MCF 10A (cell line): ENCODE measurements at regions not wholly inside any gene's neighbourhood (a gene's known extent, or its start where the extent isn't known, plus 50 kb on each side); places are given as distances from the start of the nearest gene placed in this dataset.

Experiments
- BruUV-seq: library from RNA; stranded (reverse); fragments of 400-500 nt; replicated peaks from 2 replicates; lab custom pipeline; 2021; lab: Mats Ljungman, UMichigan
- CTCF ChIA-PET: fragments of 300-600 bp; sonication (Branson Sonifier 250); formaldehyde crosslinking; extraction: SDS; loops from one replicate; lab custom pipeline; 2021; ENCODE audit warnings: antibody characterized with exemption, inconsistent platforms; lab: Yijun Ruan, JAX
- POLR2A ChIA-PET: fragments of 300-600, 350-650 bp; sonication (Branson Sonifier 250); formaldehyde crosslinking; extraction: SDS; loops from one replicate; lab custom pipeline; 2020; ENCODE audit warnings: antibody characterized with exemption, inconsistent platforms; lab: Yijun Ruan, JAX
- DNase-seq: peaks from one replicate; pipeline ENCODE4 v3.0.0-alpha.2; 2018; ENCODE audit not compliant: unreplicated experiment
- H3K27ac Mint-ChIP-seq: one replicate; pipeline ENCODE4 v1.8.0; 2022; ENCODE audit warnings: mild to moderate bottlenecking, low read depth, mixed read lengths; ENCODE audit not compliant: unreplicated experiment
- H3K27me3 Mint-ChIP-seq: one replicate; pipeline ENCODE4 v1.8.0; 2022; ENCODE audit warnings: mixed read lengths; ENCODE audit not compliant: insufficient read depth, unreplicated experiment
- H3K36me3 Mint-ChIP-seq: one replicate; pipeline ENCODE4 v1.8.0; 2022; ENCODE audit warnings: mild to moderate bottlenecking, moderate library complexity, mixed read lengths; ENCODE audit not compliant: insufficient read depth, unreplicated experiment
- H3K4me1 Mint-ChIP-seq: one replicate; pipeline ENCODE4 v1.8.0; 2022; ENCODE audit warnings: mixed read lengths; ENCODE audit not compliant: insufficient read depth, unreplicated experiment
- H3K4me3 Mint-ChIP-seq: one replicate; pipeline ENCODE4 v1.8.0; 2022; ENCODE audit warnings: mild to moderate bottlenecking, moderate library complexity, mixed read lengths; ENCODE audit not compliant: unreplicated experiment
- H3K9me3 Mint-ChIP-seq: one replicate; pipeline ENCODE4 v1.8.0; 2022; ENCODE audit warnings: mixed read lengths; ENCODE audit not compliant: unreplicated experiment
- intact Hi-C: fragments of 100-400 bp; cut with micrococcal nuclease; formaldehyde crosslinking; loops from 2 replicates; pipeline ENCODE4 v1.14.1; 2022
- TF ChIP-seq, protein P1 (sequence below): fragments of 200-600 bp; IDR thresholded peaks from one replicate; pipeline ENCODE4 v1.8.0; 2022; ENCODE audit warnings: antibody characterized with exemption, mild to moderate bottlenecking; ENCODE audit not compliant: unreplicated experiment

- no peaks in the 10 kb centered on the region for H3K9me3 Mint-ChIP-seq
- DNase-seq = no peak
- no peaks in the 10 kb centered on the region for H3K36me3 Mint-ChIP-seq
- ChIA-PET POLR2A (no interaction called here), CTCF (interaction anchor here (0.7 kb wide), 1 partner anchor 11 kb away, joined by 3 read pairs; no protein-coding TSS in a partner anchor)
- TF ChIP-seq, protein P1, sequence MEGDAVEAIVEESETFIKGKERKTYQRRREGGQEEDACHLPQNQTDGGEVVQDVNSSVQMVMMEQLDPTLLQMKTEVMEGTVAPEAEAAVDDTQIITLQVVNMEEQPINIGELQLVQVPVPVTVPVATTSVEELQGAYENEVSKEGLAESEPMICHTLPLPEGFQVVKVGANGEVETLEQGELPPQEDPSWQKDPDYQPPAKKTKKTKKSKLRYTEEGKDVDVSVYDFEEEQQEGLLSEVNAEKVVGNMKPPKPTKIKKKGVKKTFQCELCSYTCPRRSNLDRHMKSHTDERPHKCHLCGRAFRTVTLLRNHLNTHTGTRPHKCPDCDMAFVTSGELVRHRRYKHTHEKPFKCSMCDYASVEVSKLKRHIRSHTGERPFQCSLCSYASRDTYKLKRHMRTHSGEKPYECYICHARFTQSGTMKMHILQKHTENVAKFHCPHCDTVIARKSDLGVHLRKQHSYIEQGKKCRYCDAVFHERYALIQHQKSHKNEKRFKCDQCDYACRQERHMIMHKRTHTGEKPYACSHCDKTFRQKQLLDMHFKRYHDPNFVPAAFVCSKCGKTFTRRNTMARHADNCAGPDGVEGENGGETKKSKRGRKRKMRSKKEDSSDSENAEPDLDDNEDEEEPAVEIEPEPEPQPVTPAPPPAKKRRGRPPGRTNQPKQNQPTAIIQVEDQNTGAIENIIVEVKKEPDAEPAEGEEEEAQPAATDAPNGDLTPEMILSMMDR = no peak
- intact Hi-C loops = no loop called here
- no TSS peak for BruUV-seq
- H3K27me3 Mint-ChIP-seq = no peaks in the 10 kb centered on the region
- H3K4me1 Mint-ChIP-seq = no peaks in the 10 kb centered on the region
- no peak overlapping the region for H3K4me3 Mint-ChIP-seq
- H3K27ac Mint-ChIP-seq = no peak overlapping the region
Observed at GRCh38 chr22:19640306-19640705, 74.0 kb upstream of the SEPTIN5 start.

- intact Hi-C loops = no loop called here
- TF ChIP-seq, protein P1 = peak; percentile 22
- POLR2A ChIA-PET = no interaction called here
- BruUV-seq = no TSS peak
- H3K9me3 Mint-ChIP-seq = no peaks in the 10 kb centered on the region
- no peaks in the 10 kb centered on the region for H3K36me3 Mint-ChIP-seq
- CTCF ChIA-PET = interaction anchor here (0.6 kb wide), 2 partner anchors 37 to 513 kb away, joined by 3 to 4 read pairs; no protein-coding TSS in a partner anchor
- H3K27me3 Mint-ChIP-seq = no peaks in the 10 kb centered on the region
- no peak overlapping the region for H3K4me3 Mint-ChIP-seq
- DNase-seq = no peak
- no peaks in the 10 kb centered on the region for H3K4me1 Mint-ChIP-seq
- no peak overlapping the region for H3K27ac Mint-ChIP-seq
Observed at GRCh38 chr22:19641254-19641982, 72.9 kb upstream of the SEPTIN5 start.

DNA sequence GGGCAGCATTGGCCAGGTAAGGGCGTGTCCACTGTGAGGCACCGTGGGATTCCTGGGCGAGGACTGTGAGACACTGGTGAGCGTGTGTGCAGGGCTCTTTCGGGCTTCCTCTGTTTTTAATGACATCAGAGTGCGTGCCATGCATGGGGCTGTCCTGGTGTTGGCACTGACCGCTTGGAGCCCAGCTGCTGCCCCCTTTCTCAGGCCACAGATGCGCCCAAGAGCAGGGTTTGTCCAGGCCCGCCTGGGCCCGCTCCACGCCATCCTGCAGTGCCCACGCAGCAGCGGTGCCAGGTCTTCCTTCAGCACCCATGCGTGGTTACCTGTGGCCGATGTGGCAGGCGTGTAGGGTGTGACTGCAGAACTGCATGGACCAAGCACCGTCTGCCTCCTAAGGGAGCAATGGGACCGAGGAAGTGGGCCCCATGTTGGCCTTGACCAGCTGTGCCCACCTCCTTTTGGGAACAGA, 72.3 kb upstream of the SEPTIN5 start:
- BruUV-seq = no TSS peak
- intact Hi-C loops = no loop called here
- Mint-ChIP-seq H3K36me3 (no peaks in the 10 kb centered on the region), H3K9me3 (no peaks in the 10 kb centered on the region), H3K27ac (no peak overlapping the region), H3K4me3 (no peak overlapping the region), H3K4me1 (no peaks in the 10 kb centered on the region), H3K27me3 (no peaks in the 10 kb centered on the region)
- ChIA-PET CTCF (interaction anchor here (0.6 kb wide), 3 partner anchors 36 to 513 kb away, joined by 3 to 4 read pairs (median 3); no protein-coding TSS in a partner anchor), POLR2A (no interaction called here)
- DNase-seq = no peak
- TF ChIP-seq, protein P1 = no peak

DNA sequence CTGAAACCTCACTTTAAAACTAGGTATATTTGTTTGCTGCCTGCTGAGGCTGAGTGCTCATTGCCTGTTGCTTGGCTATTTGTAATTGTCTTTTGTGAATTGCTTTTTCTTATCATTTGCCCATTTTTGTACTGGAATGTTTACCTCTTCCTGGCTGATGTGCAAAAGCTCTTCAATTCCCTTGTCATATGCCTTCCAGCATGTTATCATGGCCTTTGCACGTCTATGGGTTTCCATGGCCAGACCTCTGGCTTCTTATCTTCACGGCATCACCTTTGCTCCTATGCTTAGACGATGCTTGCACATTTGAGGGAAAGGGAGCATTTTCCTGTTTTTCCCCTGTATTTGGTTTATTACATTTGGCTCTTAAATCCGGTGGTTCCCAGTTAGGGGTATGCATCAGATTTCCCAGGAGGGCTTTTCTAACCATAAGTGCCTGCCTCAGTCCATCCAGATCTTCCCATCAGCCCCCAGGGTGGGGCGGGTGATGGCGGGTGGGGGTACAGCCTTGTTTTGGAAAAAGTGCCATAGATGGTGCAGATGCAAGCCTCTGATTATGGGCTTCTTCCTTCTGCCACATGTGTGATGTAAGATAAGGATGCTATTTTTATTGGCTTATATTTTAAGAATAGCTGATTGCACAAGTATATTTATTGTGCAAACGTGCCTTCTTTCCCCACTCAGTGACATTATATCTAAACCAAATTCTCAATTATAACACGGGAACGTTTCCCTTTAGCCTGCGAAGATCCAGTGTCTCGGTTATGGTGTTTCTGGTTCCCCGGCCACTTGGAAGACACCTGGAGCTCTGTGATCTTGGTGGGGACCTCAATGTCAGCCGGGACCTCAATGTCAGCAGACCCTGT, 70.6 kb upstream of the SEPTIN5 start:
- TF ChIP-seq, protein P1 = no peak
- intact Hi-C loops = no loop called here
- Mint-ChIP-seq H3K9me3 (peaks cover 9% of the 10 kb centered on the region), H3K27ac (no peak overlapping the region), H3K4me1 (no peaks in the 10 kb centered on the region), H3K4me3 (no peak overlapping the region), H3K27me3 (no peaks in the 10 kb centered on the region), H3K36me3 (no peaks in the 10 kb centered on the region)
- DNase-seq = no peak
- no TSS peak for BruUV-seq
- ChIA-PET POLR2A (interaction anchor here (0.5 kb wide), 1 partner anchor 471 kb away, joined by 3 read pairs; no protein-coding TSS in a partner anchor), CTCF (interaction anchor here (0.6 kb wide), 1 partner anchor 277 kb away, joined by 6 read pairs; no protein-coding TSS in a partner anchor)
